Fibroblast of lung (primary cell): ENCODE measurements at regions not wholly inside any gene's neighbourhood (a gene's known extent, or its start where the extent isn't known, plus 50 kb on each side); places are given as distances from the start of the nearest gene placed in this dataset.

ENCODE experiments used
- EZH2 ChIP-seq: IDR thresholded peaks from 2 replicates; pipeline ENCODE4 v1.5.1; 2012; ENCODE audit warnings: low read length, control low read depth, mild to moderate bottlenecking; ENCODE audit errors: missing control alignments
- TF ChIP-seq, protein P1 (sequence below), 2 donors: IDR thresholded peaks in 1 of 2; conservative IDR thresholded peaks in 1 of 2; 1 replicate in 1 of 2; 2 replicates in 1 of 2; pipeline ENCODE4 v1.5.1; 2011 to 2012; ENCODE audit warnings: low read length in 2 of 2, control low read depth in 1 of 2, inconsistent platforms in 1 of 2, low read depth in 1 of 2, mild to moderate bottlenecking in 1 of 2

DNA sequence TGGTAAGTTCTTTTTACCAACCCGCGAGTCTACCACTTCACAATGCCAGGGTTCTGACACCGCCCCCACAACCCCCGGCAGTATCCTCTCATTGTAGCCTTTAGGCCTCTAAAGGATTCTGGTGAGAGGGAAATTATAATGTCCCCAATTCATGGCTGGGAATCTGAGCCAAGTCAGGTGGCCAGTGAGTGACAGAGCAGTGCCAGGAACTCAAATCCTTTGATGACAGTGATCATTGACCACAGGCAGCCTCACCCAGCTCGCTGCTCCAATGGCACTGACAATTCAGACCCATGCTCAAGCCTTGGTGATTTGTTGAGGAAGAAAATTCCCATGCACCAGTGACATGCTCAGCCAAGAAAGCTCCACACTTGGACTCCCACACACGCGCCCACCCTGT lies 63.4 kb upstream of the CSF1 start:
- TF ChIP-seq, protein P1, sequence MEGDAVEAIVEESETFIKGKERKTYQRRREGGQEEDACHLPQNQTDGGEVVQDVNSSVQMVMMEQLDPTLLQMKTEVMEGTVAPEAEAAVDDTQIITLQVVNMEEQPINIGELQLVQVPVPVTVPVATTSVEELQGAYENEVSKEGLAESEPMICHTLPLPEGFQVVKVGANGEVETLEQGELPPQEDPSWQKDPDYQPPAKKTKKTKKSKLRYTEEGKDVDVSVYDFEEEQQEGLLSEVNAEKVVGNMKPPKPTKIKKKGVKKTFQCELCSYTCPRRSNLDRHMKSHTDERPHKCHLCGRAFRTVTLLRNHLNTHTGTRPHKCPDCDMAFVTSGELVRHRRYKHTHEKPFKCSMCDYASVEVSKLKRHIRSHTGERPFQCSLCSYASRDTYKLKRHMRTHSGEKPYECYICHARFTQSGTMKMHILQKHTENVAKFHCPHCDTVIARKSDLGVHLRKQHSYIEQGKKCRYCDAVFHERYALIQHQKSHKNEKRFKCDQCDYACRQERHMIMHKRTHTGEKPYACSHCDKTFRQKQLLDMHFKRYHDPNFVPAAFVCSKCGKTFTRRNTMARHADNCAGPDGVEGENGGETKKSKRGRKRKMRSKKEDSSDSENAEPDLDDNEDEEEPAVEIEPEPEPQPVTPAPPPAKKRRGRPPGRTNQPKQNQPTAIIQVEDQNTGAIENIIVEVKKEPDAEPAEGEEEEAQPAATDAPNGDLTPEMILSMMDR (conservative IDR thresholded peaks at IDR 0.05 in 1 of 2, IDR thresholded peaks at IDR 0.05 in 1 of 2; ENCODE audit: low read depth in 1 of 2, low read length in 2 of 2), result no peak
- no peak for TF ChIP-seq EZH2
